K562 (cell line): ENCODE measurements at regions not wholly inside any gene's neighbourhood (a gene's known extent, or its start where the extent isn't known, plus 50 kb on each side); places are given as distances from the start of the nearest gene placed in this dataset.

ENCODE experiments used
- ATAC-seq: fragments of 200-7000 bp; cut with Tn5 transposase; 3 replicates; pipeline ENCODE4 v1.9.1; 2020; ENCODE audit warnings: moderate library complexity
- BruUV-seq: library from RNA; stranded (reverse); fragments of 400-500 nt; replicated peaks from 2 replicates; lab custom pipeline; 2021; lab: Mats Ljungman, UMichigan
- CTCF ChIA-PET: fragments of 300-600 bp; formaldehyde crosslinking; extraction: SDS; loops from one replicate; lab custom pipeline; 2021; ENCODE audit warnings: low intra/inter-chr PET ratio; lab: Yijun Ruan, JAX
- POLR2A ChIA-PET: fragments of 300-600, 350-650 bp; sonication (Branson Sonifier 250); formaldehyde crosslinking; extraction: SDS; loops from one replicate; lab custom pipeline; 2021; ENCODE audit warnings: antibody characterized with exemption, inconsistent platforms; lab: Yijun Ruan, JAX
- DNase-seq, 4 experiments: peaks; one replicate each; pipeline versions ENCODE4 v3.0.0 to v3.0.0-alpha.2; 2011 to 2018; ENCODE audit warnings: low spot score in 3 of 4, mixed read lengths in 3 of 4; ENCODE audit errors: extremely low read depth in 1 of 4
- FAIRE-seq: peaks from 2 replicates; lab custom pipeline; 2011; peaks lifted over from hg19 to GRCh38; lab: Jason Lieb, UNC
- H2AFZ ChIP-seq: 2 replicates; pipeline ENCODE4 v1.6.0; 2011; ENCODE audit warnings: low read depth, low read length, control low read depth, inconsistent platforms
- H3K27ac ChIP-seq: fragments of 200-600 bp; 3 replicates; pipeline ENCODE4 v1.8.0; 2011; ENCODE audit warnings: low read depth, mild to moderate bottlenecking, control low read depth, inconsistent platforms, low read length, moderate library complexity, mixed read lengths; ENCODE audit errors: extremely low read depth
- H3K27me3 ChIP-seq, 2 experiments: fragments of 300-600 bp in 1 of 2; 2 replicates in 1 of 2; 3 replicates in 1 of 2; pipeline versions ENCODE4 v1.6.0 to v1.8.0; 2011; ENCODE audit warnings: inconsistent platforms in 2 of 2, low read length in 2 of 2, mild to moderate bottlenecking in 1 of 2, mixed read lengths in 1 of 2, moderate library complexity in 1 of 2; ENCODE audit not compliant: control insufficient read depth in 2 of 2, insufficient read depth in 2 of 2
- H3K36me3 ChIP-seq: fragments of 300-600 bp; 3 replicates; pipeline ENCODE4 v1.8.0; 2011; ENCODE audit warnings: mild to moderate bottlenecking, low read length, inconsistent platforms; ENCODE audit not compliant: control insufficient read depth, insufficient read depth
- H3K4me1 ChIP-seq, 2 experiments: fragments of 200-600 bp in 1 of 2; replicated peaks in 1 of 2; 2 replicates in 1 of 2; 3 replicates in 1 of 2; pipeline versions ENCODE4 v1.5.1 to v1.8.0; 2011; ENCODE audit warnings: inconsistent platforms in 2 of 2, low read length in 2 of 2, mild to moderate bottlenecking in 1 of 2, mixed read lengths in 1 of 2, moderate library complexity in 1 of 2; ENCODE audit not compliant: control insufficient read depth in 2 of 2, insufficient read depth in 2 of 2
- H3K4me2 ChIP-seq: 2 replicates; pipeline ENCODE4 v1.6.1; 2011; ENCODE audit warnings: low read length, control low read depth, inconsistent platforms, mixed read lengths; ENCODE audit not compliant: insufficient read depth
- H3K4me3 ChIP-seq: fragments of 200-600 bp; sonication (generic), shearing (Covaris generic); 2 replicates; pipeline ENCODE4 v1.5.1; 2016; ENCODE audit warnings: control low read depth, inconsistent platforms
- H3K79me2 ChIP-seq: fragments of 200-600 bp; 3 replicates; pipeline ENCODE4 v1.8.0; 2011; ENCODE audit warnings: low read length, inconsistent platforms; ENCODE audit not compliant: control insufficient read depth, insufficient read depth
- H3K9ac ChIP-seq, 2 experiments: 2 replicates each; pipeline versions ENCODE4 v1.6.0 to v1.6.1; 2011; ENCODE audit warnings: low read depth in 2 of 2, low read length in 2 of 2, control low read depth in 1 of 2, inconsistent platforms in 1 of 2, mild to moderate bottlenecking in 1 of 2, mixed read lengths in 1 of 2; ENCODE audit not compliant: insufficient read depth in 1 of 2
- H3K9me1 ChIP-seq: one replicate; pipeline ENCODE4 v1.6.0; 2011; ENCODE audit warnings: inconsistent platforms, mild to moderate bottlenecking, low read length, moderate library complexity; ENCODE audit not compliant: control insufficient read depth, insufficient read depth
- H3K9me3 ChIP-seq: replicated peaks from 2 replicates; pipeline ENCODE4 v1.5.1; 2011; ENCODE audit warnings: low read depth, low read length, inconsistent platforms; ENCODE audit not compliant: control insufficient read depth, insufficient read depth
- H4K20me1 ChIP-seq: replicated peaks from 2 replicates; pipeline ENCODE4 v1.6.1; 2011; ENCODE audit warnings: low read length, inconsistent platforms, mixed read lengths; ENCODE audit not compliant: control insufficient read depth, insufficient read depth
- CSDE1 ChIP-seq, 2 experiments: fragments of 450-650 bp; IDR thresholded peaks; 2 replicates each; pipeline ENCODE4 v1.6.1; 2016; ENCODE audit warnings: mild to moderate bottlenecking in 1 of 2
- GATAD2B ChIP-seq: fragments of 450-650 bp; IDR thresholded peaks from 2 replicates; pipeline ENCODE4 v1.6.1; 2017; ENCODE audit warnings: mild to moderate bottlenecking, borderline replicate concordance
- HNRNPL ChIP-seq: fragments of 200-400 bp; formaldehyde crosslinking; IDR thresholded peaks from 2 replicates; pipeline ENCODE4 v1.6.1; 2017; ENCODE audit warnings: low read depth, mild to moderate bottlenecking, low read length
- PHB2 ChIP-seq: fragments of 450-650 bp; IDR thresholded peaks from 2 replicates; pipeline ENCODE4 v1.6.1; 2017; ENCODE audit warnings: low read depth
- PTTG1 ChIP-seq: fragments of 450-650 bp; IDR thresholded peaks from 2 replicates; pipeline ENCODE4 v1.6.1; 2016; ENCODE audit warnings: low read depth, mild to moderate bottlenecking, missing genetic modification characterization, missing compliant biosample characterization
- RBM34 ChIP-seq: fragments of 200-400 bp; formaldehyde crosslinking; IDR thresholded peaks from 2 replicates; pipeline ENCODE4 v1.6.1; 2018; ENCODE audit warnings: low read length, borderline replicate concordance; ENCODE audit not compliant: insufficient read depth
- TCF3 ChIP-seq: sonication (generic); formaldehyde crosslinking; IDR thresholded peaks from 2 replicates; pipeline ENCODE4 v1.4.0; 2020; ENCODE audit warnings: mild to moderate bottlenecking, missing genetic modification reagents
- UBTF ChIP-seq, 2 experiments: IDR thresholded peaks; 2 replicates each; pipeline ENCODE4 v1.6.1; 2012; ENCODE audit warnings: improper control_type of control experiment in 2 of 2, low read depth in 2 of 2, low read length in 2 of 2, borderline replicate concordance in 1 of 2
- ZNF277 ChIP-seq: fragments of 250-450 bp; sonication (Bioruptor Pico); IDR thresholded peaks from 2 replicates; pipeline ENCODE4 v1.8.0; 2022; ENCODE audit warnings: inconsistent platforms, mild to moderate bottlenecking, moderate library complexity, borderline replicate concordance
- ZNF311 ChIP-seq: fragments of 250-450 bp; sonication (Bioruptor Pico); IDR thresholded peaks from 2 replicates; pipeline ENCODE4 v1.4.0; 2020; ENCODE audit warnings: mild to moderate bottlenecking, moderate library complexity
- WGBS: fragments of 100-300 bp; shearing (Covaris generic); methylation state at CpG from one replicate; pipeline ENCODE4 v1.1.6; 2016; ENCODE audit warnings: low coverage, mixed read lengths; ENCODE audit not compliant: insufficient coverage; ENCODE audit errors: missing lambda C conversion rate; 5-methylcytosine and 5-hydroxymethylcytosine counted together
- in situ Hi-C: fragments of 300-500 bp; cut with MboI; formaldehyde crosslinking; loops from 4 replicates; pipeline ENCODE4 v1.15.0; 2018; ENCODE audit warnings: inconsistent platforms, mixed read lengths
- intact Hi-C: fragments of 100-400 bp; cut with micrococcal nuclease; formaldehyde crosslinking; loops from 2 replicates; pipeline ENCODE4 v1.14.2; 2022

- POLR2A ChIA-PET: no interaction called here
- in situ Hi-C loops (no loop called here), intact Hi-C loops (no loop called here)
- Histone ChIP-seq H2AFZ (no peak overlapping the region), H3K9me3 (0 out of 2 replicates have a peak, but pooled peaks cover 1% of the 10 kb centered on the region), H3K4me3 (no peak overlapping the region), H3K27ac (no peak overlapping the region), H3K9me1 (no peaks in the 10 kb centered on the region), H3K79me2 (no peaks in the 10 kb centered on the region), H3K4me2 (no peak overlapping the region), H3K4me1 (no peaks in the 10 kb centered on the region), H3K9ac (no peak overlapping the region), H3K36me3 (no peaks in the 10 kb centered on the region), H3K27me3 (no peaks in the 10 kb centered on the region), H4K20me1 (no peaks in the 10 kb centered on the region)
- no peak for FAIRE-seq
- TF ChIP-seq HNRNPL (no peak), TCF3 (CRISPR knock-in tag) (no peak), ZNF277 (CRISPR knock-in tag) (no peak), PTTG1 (tag) (no peak), ZNF311 (CRISPR knock-in tag) (no peak), CSDE1 (IDR thresholded peaks at IDR 0.05) (no peak), UBTF (IDR thresholded peaks at IDR 0.05; ENCODE audit: borderline replicate concordance in 1 of 2, low read depth in 2 of 2, low read length in 2 of 2) (no peak), PHB2 (no peak), RBM34 (no peak), GATAD2B (no peak)
- CTCF ChIA-PET: no interaction called here
- DNase-seq: no peak
- ATAC-seq: no peak
- WGBS: 18% methylated on average over 2 of the region's 2 CpGs
- BruUV-seq: no TSS peak
These were observed 352.0 kb downstream of the PARP8 start for GRCh38 chr5:51018423-51018822.
